ENCODE measurements at regions not wholly inside any gene's neighbourhood (a gene's known extent, or its start where the extent isn't known, plus 50 kb on each side); places are given as distances from the start of the nearest gene placed in this dataset.
A peak's percentile ranks its signal among the peaks of the same experiment; 100 is the strongest.

DNA sequence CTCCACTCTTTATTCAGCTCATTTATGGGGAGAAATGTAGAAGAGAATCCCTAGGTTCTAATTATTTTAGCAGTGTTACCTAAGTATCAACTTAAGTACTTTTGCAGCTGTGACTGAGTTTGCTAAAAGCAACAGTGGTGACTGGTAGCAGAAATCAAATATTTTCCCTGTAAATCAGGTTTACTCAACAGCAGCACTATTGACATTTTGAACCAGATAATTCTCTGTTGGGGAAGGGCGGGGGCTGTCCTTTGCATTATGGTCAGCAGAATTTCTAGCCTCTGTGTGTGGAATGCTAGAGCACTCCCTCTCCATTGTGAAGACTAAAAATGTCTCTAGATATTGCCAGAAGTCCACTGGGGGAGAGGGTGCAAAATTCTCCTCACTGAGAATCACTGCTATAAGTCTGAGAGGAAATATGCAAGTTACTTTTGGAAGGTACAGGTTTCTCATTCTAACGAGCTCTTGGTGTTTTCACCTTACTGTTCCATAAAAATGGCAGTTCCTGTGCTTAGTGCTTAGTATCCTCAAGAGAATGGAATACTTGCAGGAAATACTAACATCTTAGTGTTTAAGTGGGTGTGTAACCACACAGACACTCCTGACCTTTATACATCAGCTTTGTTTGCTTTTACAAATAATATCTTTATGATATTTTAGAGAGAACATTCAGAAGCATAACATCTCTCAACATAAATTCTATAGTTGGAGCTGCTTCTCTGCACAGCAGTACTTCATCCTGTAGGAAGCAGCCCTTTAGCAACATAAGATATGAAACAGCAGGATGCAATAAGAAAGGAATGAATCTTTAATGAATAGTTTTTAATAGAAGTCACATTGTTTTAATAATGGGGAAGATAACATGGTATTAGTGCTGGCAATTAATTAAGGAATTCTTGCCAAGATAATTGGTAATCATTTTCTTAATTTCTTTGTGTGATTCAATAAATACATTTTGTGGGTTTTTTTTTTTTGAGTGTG lies 246.5 kb upstream of the GOLIM4 start:
- Mint-ChIP-seq H3K36me3 (ENCODE audit: low read depth) (no peaks in the 10 kb centered on the region), H3K9me3 (no peaks in the 10 kb centered on the region), H3K4me1 (peaks cover 56% of the 10 kb centered on the region), H3K27ac (peak overlapping the region; percentile 59), H3K27me3 (ENCODE audit: insufficient read depth) (no peaks in the 10 kb centered on the region), H3K4me3 (no peak overlapping the region)
- no peak for TF ChIP-seq CTCF (conservative IDR thresholded peaks at IDR 0.05)
- DNase-seq: no peak
- no peak overlapping the region for H3K9ac ChIP-seq (ENCODE audit: extremely low read depth, low read length, poor library complexity, severe bottlenecking)
- no peaks in the 10 kb centered on the region for H3K27me3 ChIP-seq (ENCODE audit: control insufficient read depth, insufficient read depth, low read length, poor library complexity, severe bottlenecking)
- peaks cover 34% of the 10 kb centered on the region for H3K4me1 ChIP-seq (ENCODE audit: control insufficient read depth, insufficient read depth, low read length)
- no peaks in the 10 kb centered on the region for H3K36me3 ChIP-seq (ENCODE audit: control insufficient read depth, insufficient read depth, low read length)
- no peaks in the 10 kb centered on the region for H3K9me3 ChIP-seq (ENCODE audit: control insufficient read depth, low read length)
- WGBS, 2 experiments (ENCODE audit: insufficient coverage in 1 of 2, insufficient read length in 1 of 2): 80 to 87% methylated on average over 1 to 2 of the region's 2 CpGs
- H3K4me3 ChIP-seq (ENCODE audit: low read length): no peak overlapping the region
- H3K27ac ChIP-seq (ENCODE audit: low read depth, low read length): peak overlapping the region; percentile 5

DNA sequence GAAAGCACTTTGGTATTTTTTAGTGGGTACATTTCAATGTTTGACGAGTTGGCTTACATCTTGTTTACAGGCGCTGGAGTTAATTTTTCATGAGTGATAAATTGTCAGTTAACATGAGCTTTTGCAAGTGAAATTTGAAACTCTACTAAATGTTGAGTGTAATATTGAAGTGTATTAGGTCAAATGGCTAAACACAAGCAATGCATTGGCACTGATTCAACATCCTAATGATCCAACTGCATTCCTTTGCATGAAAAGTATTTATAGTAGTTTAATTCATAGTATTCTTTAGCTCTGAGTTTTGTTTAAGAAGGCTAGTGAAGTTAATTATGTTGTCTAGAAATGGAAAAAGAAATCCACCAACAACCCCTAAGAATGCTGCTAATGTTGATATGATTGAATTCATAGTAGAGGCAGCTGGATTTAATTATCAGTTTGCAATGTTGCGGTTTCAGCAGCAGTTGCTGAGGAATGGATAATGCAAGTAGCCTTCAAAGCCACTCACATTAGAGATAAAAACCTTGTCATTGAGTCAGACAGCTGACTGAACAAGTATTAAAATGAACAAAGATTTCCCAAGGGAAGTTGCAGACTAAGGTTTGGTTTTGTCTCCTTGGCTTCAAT lies 245.6 kb upstream of the GOLIM4 start:
- H3K4me3 Mint-ChIP-seq: no peak overlapping the region
- no peak for TF ChIP-seq CTCF (conservative IDR thresholded peaks at IDR 0.05)
- Histone ChIP-seq H3K9ac (ENCODE audit: extremely low read depth, low read length, poor library complexity, severe bottlenecking) (no peak overlapping the region), H3K4me3 (ENCODE audit: low read length) (no peak overlapping the region), H3K27ac (ENCODE audit: low read depth, low read length) (peak overlapping the region; percentile 5), H3K36me3 (ENCODE audit: control insufficient read depth, insufficient read depth, low read length) (no peaks in the 10 kb centered on the region), H3K27me3 (ENCODE audit: control insufficient read depth, insufficient read depth, low read length, poor library complexity, severe bottlenecking) (no peaks in the 10 kb centered on the region), H3K4me1 (ENCODE audit: control insufficient read depth, insufficient read depth, low read length) (peaks cover 34% of the 10 kb centered on the region), H3K9me3 (ENCODE audit: control insufficient read depth, low read length) (no peaks in the 10 kb centered on the region)
- DNase-seq: no peak
- WGBS, 2 experiments (ENCODE audit: insufficient coverage in 1 of 2, insufficient read length in 1 of 2): 88 to 100% methylated on average over 3 of the region's 3 CpGs
- peak overlapping the region; percentile 59 for H3K27ac Mint-ChIP-seq
- H3K9me3 Mint-ChIP-seq: no peaks in the 10 kb centered on the region
- H3K36me3 Mint-ChIP-seq (ENCODE audit: low read depth): no peaks in the 10 kb centered on the region
- peaks cover 58% of the 10 kb centered on the region for H3K4me1 Mint-ChIP-seq
- no peaks in the 10 kb centered on the region for H3K27me3 Mint-ChIP-seq (ENCODE audit: insufficient read depth)

- no peaks in the 10 kb centered on the region for H3K9me3 Mint-ChIP-seq
- peaks cover 40% of the 10 kb centered on the region for H3K4me1 ChIP-seq (ENCODE audit: control insufficient read depth, insufficient read depth, low read length)
- H3K27ac Mint-ChIP-seq: no peak overlapping the region
- H3K4me3 Mint-ChIP-seq: no peak overlapping the region
- DNase-seq: no peak
- H3K27me3 Mint-ChIP-seq (ENCODE audit: insufficient read depth): no peaks in the 10 kb centered on the region
- H3K27me3 ChIP-seq (ENCODE audit: control insufficient read depth, insufficient read depth, low read length, poor library complexity, severe bottlenecking): no peaks in the 10 kb centered on the region
- no peak overlapping the region for H3K9ac ChIP-seq (ENCODE audit: extremely low read depth, low read length, poor library complexity, severe bottlenecking)
- no peaks in the 10 kb centered on the region for H3K36me3 Mint-ChIP-seq (ENCODE audit: low read depth)
- H3K27ac ChIP-seq (ENCODE audit: low read depth, low read length): no peak overlapping the region
- H3K36me3 ChIP-seq (ENCODE audit: control insufficient read depth, insufficient read depth, low read length): no peaks in the 10 kb centered on the region
- H3K9me3 ChIP-seq (ENCODE audit: control insufficient read depth, low read length): no peaks in the 10 kb centered on the region
- H3K4me3 ChIP-seq (ENCODE audit: low read length): no peak overlapping the region
- 100% methylated on average over 1 of the region's 1 CpG; no CpG with 5 or more reads in 1 of the 2 experiments for WGBS, 2 experiments (ENCODE audit: insufficient coverage in 1 of 2, insufficient read length in 1 of 2)
- H3K4me1 Mint-ChIP-seq: peaks cover 67% of the 10 kb centered on the region
- no peak for TF ChIP-seq CTCF (conservative IDR thresholded peaks at IDR 0.05)
Observed at GRCh38 chr3:168338161-168338560, 242.4 kb upstream of the GOLIM4 start.

Data from endodermal cell (in vitro differentiated cells).